GM12874 (cell line): ENCODE measurements at regions not wholly inside any gene's neighbourhood (a gene's known extent, or its start where the extent isn't known, plus 50 kb on each side); places are given as distances from the start of the nearest gene placed in this dataset.

Experiments used
- TF ChIP-seq, protein P1 (sequence below): IDR thresholded peaks from 2 replicates; pipeline ENCODE4 v1.5.1; 2011; ENCODE audit warnings: low read depth, mild to moderate bottlenecking, control low read depth, low read length, moderate library complexity; ENCODE audit not compliant: insufficient read depth

DNA sequence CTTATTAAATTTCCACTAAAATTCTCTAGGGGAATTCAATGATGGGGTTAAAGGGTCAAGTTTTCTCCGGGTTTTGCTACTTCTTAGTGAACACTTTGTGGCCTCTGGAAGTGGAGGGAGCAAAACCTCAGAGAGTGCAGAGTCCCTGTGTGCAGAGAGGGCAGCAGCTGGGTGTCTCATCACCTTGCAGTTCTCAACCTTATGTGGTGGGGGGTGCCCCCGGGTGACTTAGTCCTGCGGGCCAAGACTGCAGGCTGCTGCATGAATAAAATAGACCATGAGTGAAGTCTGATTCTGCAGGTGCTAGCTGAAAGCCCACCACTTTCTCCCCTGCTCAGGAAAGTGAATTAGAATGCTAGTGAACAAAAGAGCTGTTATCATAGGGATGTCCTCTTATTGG is 191.6 kb downstream of the DLEU7 start:
- TF ChIP-seq, protein P1, sequence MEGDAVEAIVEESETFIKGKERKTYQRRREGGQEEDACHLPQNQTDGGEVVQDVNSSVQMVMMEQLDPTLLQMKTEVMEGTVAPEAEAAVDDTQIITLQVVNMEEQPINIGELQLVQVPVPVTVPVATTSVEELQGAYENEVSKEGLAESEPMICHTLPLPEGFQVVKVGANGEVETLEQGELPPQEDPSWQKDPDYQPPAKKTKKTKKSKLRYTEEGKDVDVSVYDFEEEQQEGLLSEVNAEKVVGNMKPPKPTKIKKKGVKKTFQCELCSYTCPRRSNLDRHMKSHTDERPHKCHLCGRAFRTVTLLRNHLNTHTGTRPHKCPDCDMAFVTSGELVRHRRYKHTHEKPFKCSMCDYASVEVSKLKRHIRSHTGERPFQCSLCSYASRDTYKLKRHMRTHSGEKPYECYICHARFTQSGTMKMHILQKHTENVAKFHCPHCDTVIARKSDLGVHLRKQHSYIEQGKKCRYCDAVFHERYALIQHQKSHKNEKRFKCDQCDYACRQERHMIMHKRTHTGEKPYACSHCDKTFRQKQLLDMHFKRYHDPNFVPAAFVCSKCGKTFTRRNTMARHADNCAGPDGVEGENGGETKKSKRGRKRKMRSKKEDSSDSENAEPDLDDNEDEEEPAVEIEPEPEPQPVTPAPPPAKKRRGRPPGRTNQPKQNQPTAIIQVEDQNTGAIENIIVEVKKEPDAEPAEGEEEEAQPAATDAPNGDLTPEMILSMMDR, result no peak

DNA sequence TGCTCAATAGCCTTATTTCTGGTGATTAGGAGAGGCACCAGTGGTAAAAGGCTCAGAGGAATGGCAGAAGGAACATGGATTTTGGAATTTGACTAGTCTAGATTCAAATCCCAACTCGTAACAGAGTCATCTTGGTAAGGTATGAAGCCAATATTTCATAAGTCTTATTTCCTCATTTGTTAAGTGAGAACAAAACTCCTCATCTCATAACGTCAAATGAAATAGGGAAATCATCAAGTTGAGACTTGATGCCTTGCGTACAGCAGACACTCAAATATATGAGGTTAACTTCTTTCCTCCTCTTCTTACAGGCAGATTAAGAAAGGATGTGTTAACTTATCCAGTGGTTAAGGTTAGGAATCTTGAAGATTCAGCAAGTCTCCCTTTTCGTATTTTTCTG is 189.2 kb downstream of the DLEU7 start:
- TF ChIP-seq, protein P1, result no peak

DNA sequence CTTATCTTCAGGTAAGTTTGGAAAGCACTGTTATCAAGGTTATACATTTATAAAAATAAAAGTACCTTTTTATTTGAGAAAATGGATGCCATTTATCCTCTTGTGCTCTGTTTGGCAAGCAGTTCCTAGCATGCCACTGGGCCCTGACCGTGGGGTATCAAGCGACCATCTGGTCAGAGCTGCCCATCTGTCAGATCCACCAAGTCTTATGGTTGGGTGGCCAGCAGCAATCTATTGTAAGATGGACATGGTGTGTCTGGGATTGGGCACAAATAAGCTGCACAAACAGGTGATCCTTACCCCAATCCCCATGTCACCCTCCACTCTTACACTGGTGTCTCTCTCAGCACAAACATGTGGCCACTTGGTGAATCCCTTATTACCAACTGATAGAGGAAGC is 178.5 kb downstream of the DLEU7 start:
- TF ChIP-seq, protein P1, result no peak

DNA sequence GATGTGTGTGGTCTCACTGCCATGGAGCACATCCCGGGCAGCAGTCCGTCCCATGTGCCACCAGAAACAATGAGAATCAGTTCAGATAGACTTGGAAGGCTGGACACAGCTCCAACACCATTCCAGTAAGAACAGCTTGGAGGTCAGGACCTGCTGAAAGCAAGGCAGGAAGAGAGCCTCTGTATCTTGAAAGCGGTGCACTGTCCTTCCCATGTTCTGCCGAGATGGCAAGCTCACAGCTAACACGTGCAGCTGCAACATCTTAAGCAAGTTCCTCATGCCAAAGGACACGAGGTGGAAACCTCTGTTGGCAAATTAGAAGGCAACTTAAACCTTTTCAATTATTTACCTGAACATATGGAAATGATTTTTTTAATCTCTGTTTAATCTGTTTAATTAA is 175.4 kb downstream of the DLEU7 start:
- TF ChIP-seq, protein P1, result no peak

DNA sequence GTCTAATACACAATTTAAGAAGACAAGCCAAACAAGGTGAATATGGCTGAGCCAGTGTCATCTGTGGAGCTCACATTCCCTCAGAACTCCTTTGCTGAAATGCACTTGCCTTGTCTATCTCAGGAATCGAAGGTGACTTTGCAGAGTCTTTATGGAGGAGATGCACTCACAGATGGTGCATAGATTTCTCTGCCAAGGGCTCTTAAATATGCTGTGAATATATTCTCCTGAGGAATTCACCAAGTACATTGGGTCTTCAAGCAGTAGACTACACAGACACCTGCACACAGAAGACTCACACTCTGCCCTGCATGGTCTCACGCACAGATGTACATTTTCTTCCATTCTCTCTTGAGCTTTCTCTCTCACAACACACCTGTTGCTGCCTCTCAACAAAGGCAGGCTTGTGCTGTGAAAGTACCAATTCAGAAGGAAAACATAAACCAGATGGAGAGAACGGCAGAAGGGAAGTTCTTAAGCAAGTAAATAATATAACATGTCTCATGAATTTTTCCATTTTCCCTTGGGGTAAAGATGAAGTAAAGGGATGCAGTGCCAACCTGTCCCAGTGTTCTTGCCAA is 174.7 kb downstream of the DLEU7 start:
- TF ChIP-seq, protein P1, result no peak

DNA sequence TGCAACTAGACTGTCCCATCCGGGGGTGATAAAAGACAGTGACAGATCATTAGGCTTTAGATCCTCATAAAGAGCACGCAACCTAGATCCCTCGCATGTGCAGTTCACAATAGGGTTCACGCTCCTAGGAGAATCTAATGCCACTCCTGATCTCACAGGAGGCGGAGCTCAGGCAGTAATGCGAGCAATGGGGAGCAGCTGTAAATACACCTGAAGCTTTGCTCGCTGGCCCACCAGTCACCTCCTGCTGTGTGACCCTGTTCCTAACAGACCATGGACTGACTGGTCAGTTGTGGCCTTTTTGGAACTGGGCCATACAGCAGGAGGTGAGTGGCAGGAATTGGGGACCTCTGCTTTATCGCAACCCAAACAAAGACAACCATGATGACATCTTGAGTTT is 173.2 kb downstream of the DLEU7 start:
- TF ChIP-seq, protein P1, result no peak

DNA sequence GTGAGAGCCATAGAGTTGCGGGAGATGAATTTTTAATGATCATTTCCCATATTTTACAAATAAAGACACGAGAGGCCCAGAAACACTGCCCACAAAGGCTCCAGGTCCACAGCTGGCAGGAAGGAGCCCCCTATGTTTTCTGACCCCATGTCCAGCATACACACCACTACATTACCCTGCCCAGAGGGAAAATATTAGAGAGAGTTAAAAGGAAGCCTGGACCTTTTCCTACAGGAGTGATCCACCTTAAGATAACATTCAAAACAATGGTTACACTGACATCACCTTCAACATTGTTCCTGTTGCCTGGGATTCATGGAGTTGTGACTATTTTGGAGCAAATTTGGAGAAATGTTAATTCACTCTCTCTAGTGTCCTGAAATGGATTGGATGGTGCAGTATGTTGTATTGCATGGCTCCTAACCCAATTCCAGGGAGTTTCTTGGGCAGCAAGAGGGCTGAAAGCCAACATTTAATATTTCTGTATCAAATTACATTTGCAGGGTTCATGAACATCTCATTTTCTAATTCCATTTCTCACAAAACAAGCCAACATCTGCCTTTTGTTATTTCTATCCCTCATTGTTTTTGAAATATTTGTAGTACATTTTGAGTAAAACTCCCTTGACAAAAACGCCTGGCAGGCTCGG is 172.5 kb downstream of the DLEU7 start:
- TF ChIP-seq, protein P1, result no peak
